Middle frontal gyrus (tissue), 1 donor: ENCODE measurements at regions not wholly inside any gene's neighbourhood (a gene's known extent, or its start where the extent isn't known, plus 50 kb on each side); places are given as distances from the start of the nearest gene placed in this dataset.

ENCODE experiments used
- DNase-seq: peaks from one replicate; pipeline ENCODE4 v3.0.0-alpha.2; 2015; ENCODE audit warnings: low spot score; ENCODE audit errors: extremely low spot score

- DNase-seq: no peak
Observed at GRCh38 chr1:208298593-208299269, 54.5 kb upstream of the PLXNA2 start.

- no peak for DNase-seq
Observed at GRCh38 chr1:208300084-208300770, 56.0 kb upstream of the PLXNA2 start.

GRCh38 chr1:208302699-208303238 is 58.6 kb upstream of the PLXNA2 start:
- no peak for DNase-seq

- DNase-seq: no peak
Observed at GRCh38 chr1:208303743-208304712, 59.8 kb upstream of the PLXNA2 start.

GRCh38 chr1:208308221-208308620 is 64.0 kb upstream of the PLXNA2 start:
- no peak for DNase-seq

- no peak for DNase-seq
Observed at GRCh38 chr1:208309771-208310170, 65.6 kb upstream of the PLXNA2 start.

- no peak for DNase-seq
Observed at GRCh38 chr1:208312706-208313105, 68.5 kb upstream of the PLXNA2 start.

- DNase-seq: no peak
Observed at GRCh38 chr1:208314431-208314830, 70.2 kb upstream of the PLXNA2 start.

- DNase-seq: no peak
Observed at GRCh38 chr1:208318150-208318734, 74.1 kb upstream of the PLXNA2 start.

- no peak for DNase-seq
Observed at GRCh38 chr1:208324005-208324404, 79.8 kb upstream of the PLXNA2 start.

GRCh38 chr1:208326033-208326432 is 81.8 kb upstream of the PLXNA2 start:
- DNase-seq: no peak

- no peak for DNase-seq
Observed at GRCh38 chr1:208329300-208329699, 85.1 kb upstream of the PLXNA2 start.

GRCh38 chr1:208332036-208332773 is 88.0 kb upstream of the PLXNA2 start:
- no peak for DNase-seq

GRCh38 chr1:208332774-208333126 is 88.6 kb upstream of the PLXNA2 start:
- no peak for DNase-seq

GRCh38 chr1:208333676-208334075 is 89.5 kb upstream of the PLXNA2 start:
- DNase-seq: no peak

GRCh38 chr1:208335371-208336136 is 91.4 kb upstream of the PLXNA2 start:
- DNase-seq: no peak

GRCh38 chr1:208336137-208336518 is 91.9 kb upstream of the PLXNA2 start:
- no peak for DNase-seq

- no peak for DNase-seq
Observed at GRCh38 chr1:208339911-208340310, 95.7 kb upstream of the PLXNA2 start.

GRCh38 chr1:208343226-208343625 is 99.0 kb upstream of the PLXNA2 start:
- DNase-seq: no peak
